NCI-H146 treated with DMSO at 0.1 percent for 48 hours (cell line): ENCODE measurements at regions not wholly inside any gene's neighbourhood (a gene's known extent, or its start where the extent isn't known, plus 50 kb on each side); places are given as distances from the start of the nearest gene placed in this dataset.
"Not testable (repeated sequence)": the region's sequence is repeated elsewhere in the genome, so short reads cannot be mapped to it uniquely, and the experiment has no call there.

Experiments
- DNase-seq: peaks from one replicate; lab custom pipeline; 2025; ENCODE audit not compliant: unreplicated experiment; lab: John Stamatoyannopoulos, UW

DNA sequence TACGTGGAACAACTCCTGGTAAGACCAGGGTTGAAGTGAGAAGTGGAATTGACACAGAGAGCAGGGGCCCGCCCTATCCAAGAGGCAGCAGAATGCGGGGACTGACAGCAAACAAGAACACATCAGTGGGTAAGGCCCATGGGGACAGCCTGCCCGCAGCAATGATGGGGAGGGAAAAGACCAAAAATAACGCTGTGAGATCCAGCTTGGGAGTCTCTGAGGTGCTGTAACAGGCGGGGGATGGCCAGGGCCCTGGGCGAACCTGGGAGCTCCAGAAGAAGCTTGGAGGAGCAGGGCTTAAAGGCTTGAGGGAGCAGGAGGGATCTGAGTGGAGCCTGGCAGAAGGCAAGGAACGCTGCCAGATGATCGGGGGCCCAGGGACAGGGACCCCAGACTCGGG lies 173.4 kb downstream of the TMEM200C start:
- no peak for DNase-seq

DNA sequence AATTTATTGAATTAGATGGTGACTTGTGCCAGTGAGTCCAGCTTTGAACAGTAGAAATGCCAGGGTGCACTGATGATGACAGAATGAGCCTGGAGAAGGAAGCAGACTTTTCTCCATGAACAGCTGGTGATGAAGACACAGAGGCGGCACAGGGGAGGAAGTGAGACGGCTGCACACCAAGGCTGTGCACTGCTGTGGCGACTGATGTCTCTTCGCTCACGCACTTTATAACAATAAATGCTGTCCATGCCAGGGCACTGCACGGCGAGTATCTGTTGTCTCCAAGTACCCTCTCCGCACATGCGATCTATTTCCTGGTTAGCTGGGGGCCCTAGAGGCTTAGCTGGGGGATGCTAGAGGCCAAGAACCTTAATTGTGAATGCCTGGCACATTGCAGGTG lies 175.2 kb downstream of the TMEM200C start:
- DNase-seq = no peak

DNA sequence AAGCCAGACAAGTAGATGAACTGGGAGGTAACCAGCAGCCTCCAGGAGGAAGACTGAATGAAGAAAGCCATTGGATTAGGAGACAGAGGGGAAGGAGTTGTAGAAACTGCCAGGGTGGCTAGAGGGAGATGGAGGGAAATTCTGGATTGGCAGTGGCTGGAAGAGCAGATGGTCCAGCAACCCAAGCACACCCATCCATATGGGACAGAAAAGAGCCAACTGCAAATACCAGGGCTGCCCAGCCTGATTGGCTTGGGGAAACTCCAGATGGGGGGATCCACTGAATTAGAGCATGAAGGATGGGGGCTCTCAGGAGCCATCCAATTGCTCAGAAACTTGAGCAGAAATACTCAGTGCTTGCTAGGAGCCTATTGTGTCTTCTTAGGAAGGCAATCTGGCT lies 173.5 kb upstream of the EPB41L3 start:
- DNase-seq = no peak

- no peak for DNase-seq
Observed at GRCh38 chr18:5710676-5711075, 166.9 kb upstream of the EPB41L3 start.

GRCh38 chr18:5710235-5710634 lies 166.4 kb upstream of the EPB41L3 start:
- no peak for DNase-seq

DNA sequence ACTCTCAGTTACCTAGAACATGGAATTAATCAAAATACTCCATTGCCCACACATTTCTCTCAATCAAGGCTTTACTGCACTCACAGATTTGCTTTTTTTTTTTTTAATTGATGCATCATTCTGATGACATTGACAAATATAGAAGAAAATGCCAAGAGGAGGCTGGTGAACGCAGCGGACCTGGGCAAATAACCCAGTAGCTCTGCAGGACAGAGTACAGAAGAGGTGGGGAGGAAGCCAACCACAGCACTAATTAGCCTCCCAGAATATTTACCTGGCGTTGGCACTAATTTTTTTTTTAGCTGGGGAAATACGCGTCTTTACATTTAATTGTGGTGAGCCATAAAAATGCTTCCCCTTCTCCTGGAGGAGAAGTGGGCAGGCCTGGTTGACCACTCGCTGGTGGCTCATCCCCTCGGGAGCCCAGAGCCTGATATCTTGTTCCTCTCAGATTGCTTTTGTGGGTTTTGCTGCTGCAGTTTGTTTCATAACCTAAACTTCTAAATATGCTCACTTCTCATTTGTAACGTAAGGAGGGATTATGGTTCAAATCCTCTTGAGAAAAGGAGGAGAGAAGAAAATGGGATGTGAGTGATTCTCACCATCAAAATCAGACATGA lies 165.8 kb upstream of the EPB41L3 start:
- DNase-seq = no peak

DNA sequence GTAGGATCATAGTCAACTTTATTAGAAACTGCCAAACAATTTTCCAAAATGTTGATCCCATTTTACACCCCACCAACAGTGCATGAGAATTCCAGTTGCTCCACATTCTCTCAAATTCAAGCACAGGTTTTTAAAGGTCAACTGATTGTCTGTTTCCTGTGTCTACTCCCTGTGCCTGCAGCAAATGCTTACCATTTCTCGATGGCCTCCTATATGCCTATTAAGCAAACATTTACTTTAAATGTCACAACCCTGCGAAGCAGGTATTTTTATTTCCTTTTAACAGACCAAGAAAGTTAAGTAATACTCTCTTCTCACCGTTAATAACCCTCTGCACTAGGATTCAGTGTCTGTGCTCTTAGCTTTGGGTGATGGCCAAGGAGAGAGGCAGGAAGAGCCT lies 163.8 kb upstream of the EPB41L3 start:
- no peak for DNase-seq

GRCh38 chr18:5705393-5705792 lies 161.6 kb upstream of the EPB41L3 start:
- DNase-seq = no peak

GRCh38 chr18:5704847-5705246 lies 161.1 kb upstream of the EPB41L3 start:
- DNase-seq = no peak

- not testable (repeated sequence) for DNase-seq
Observed at GRCh38 chr18:5702016-5702415, 158.2 kb upstream of the EPB41L3 start.

GRCh38 chr18:5693699-5694294 lies 150.0 kb upstream of the EPB41L3 start:
- no peak for DNase-seq

- no peak for DNase-seq
Observed at GRCh38 chr18:5678779-5679406, 135.1 kb upstream of the EPB41L3 start.

GRCh38 chr18:5678278-5678677 lies 134.5 kb upstream of the EPB41L3 start:
- no peak for DNase-seq

GRCh38 chr18:5673616-5674015 lies 129.8 kb upstream of the EPB41L3 start:
- no peak for DNase-seq

DNA sequence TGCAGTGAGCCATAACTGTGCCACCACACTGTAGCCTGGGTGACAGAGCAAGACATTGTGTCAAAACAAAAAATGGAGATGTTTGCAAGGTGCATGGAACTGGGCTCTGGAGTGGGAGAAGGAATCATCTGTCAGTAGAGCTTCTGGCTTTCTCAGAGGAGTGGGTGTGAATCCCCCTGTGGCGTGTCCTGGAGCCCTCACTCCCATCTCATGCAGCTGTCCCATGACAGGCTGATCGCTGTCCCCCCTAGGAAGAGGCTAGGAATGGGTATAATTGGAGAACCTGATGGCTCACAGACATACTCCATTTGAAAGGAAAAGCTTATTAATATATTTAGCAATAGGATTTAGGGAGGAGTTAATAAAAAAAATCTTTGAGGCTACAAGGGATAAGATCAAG lies 125.8 kb upstream of the EPB41L3 start:
- no peak for DNase-seq

GRCh38 chr18:5668087-5668715 lies 124.4 kb upstream of the EPB41L3 start:
- no peak for DNase-seq

DNA sequence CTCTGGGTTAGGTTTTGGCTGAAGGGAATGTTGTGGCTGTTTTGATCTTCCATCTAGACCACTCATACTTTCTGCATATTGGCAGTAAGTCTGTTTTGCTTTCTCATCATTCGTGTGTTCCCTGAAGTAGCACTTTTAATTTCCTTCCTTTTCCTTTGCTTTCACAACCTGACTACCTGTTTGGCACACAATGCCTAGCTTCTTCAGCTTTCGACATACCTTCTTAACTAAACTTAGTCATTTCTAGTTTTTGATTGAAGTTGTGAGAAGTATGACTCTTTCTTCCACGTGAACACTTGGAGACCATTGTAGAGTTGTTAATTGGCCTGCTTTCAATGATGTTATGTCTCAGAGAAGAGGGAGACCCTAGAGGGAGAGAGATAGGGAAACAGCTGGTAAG lies 123.6 kb upstream of the EPB41L3 start:
- no peak for DNase-seq

GRCh38 chr18:5662586-5663090 lies 118.8 kb upstream of the EPB41L3 start:
- no peak for DNase-seq

- DNase-seq = no peak
Observed at GRCh38 chr18:5661179-5661578, 117.4 kb upstream of the EPB41L3 start.

DNA sequence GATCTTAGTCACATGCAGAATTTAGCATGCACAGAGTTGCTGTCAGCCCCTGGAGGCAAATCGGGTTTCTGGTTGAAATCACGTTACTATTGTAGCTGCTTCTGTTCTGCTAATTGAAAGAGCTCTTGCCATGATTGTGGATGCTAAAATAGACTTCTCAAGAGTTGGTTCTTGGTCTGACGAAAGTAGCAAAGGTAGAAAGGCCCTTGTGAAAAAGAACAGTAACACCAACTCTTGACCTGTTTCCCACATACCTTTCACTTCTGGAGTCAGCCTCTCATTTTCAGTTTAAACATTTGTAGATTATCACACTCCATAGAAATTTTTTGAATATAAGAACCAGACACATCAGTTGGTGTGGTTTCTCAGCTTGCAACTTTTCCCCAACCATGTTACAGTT lies 110.0 kb upstream of the EPB41L3 start:
- DNase-seq = no peak

DNA sequence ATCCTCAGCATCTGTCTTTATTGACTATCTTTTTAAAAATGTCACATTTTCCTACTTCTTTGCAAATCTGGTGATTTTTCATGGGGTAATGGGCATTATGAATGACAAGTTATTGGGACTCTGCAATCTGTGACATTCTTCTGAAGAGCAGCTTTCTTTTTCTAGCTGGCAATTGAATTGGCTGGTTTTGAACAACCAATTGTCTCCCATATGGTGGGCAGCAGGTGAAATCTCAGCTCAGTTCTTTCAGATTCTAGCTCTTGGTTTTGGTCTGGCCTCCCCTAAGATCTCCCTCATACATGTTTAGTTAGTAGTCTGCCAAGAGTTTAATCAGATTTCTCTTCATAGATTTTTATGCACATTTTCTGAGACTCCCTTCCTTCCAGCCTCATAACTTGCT lies 107.9 kb upstream of the EPB41L3 start:
- no peak for DNase-seq

DNA sequence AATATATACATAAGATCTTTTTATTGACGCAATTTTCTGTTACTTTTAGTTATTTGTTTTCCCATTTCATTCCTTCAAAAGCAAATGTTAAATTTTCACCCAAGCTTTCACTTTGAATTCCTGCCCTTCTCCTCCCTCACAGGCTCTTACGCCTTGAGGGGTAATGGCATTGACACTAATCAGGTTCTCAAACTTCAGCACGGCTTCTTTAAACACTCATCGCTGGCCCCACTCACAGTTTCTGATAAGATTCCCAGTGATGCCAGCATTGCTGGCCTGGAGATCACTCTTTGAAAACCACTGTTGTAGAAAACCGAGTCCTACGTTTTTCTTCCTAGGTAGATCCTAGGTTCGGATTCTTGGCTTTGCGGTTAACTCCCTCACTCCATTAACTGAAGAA lies 105.6 kb upstream of the EPB41L3 start:
- DNase-seq = no peak
